Glomerular visceral epithelial cell (primary cell): ENCODE measurements at regions not wholly inside any gene's neighbourhood (a gene's known extent, or its start where the extent isn't known, plus 50 kb on each side); places are given as distances from the start of the nearest gene placed in this dataset.

ENCODE experiments used
- DNase-seq: peaks from one replicate; pipeline ENCODE4 v3.0.0-alpha.2; 2016; ENCODE audit errors: extremely low spot score

DNA sequence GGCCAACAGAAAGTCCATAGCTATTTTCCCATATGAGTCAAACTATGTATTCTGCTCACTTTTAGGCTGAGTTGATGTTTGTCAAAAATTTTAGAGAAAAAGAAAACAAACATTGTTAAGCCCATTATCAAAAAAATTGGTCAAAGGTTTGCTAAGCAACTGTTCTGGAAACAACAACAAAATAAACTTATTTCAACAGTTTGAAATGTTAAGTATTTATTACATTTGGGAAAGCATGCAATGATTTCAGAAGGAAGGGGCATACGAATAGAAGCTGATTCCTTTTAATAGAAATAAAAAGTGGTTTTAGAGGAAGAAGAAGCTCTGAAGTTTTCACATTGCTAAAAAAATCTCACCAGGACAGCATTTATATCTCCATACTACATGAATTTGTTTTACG, 1837.5 kb upstream of the CELF4 start:
- DNase-seq, result no peak

DNA sequence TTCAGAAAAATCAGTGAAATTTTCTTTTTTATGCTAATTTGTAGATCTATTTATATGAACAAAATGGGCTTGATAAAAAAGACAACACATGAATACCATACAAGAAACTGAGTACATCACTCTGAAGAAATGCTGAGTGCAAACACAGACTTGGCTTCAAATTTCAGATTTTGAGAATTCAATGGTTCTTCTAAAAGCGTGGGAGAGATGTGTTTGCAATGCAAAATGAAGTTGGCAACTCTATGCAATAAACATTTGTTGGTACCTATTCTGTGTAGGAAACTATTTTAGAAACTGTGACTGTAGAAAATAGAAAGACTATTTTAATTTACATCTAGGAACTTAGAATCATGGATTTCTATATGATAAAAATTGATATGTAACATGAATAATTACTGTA, 1834.1 kb upstream of the CELF4 start:
- no peak for DNase-seq

GRCh38 chr18:39396168-39396567, 1830.6 kb upstream of the CELF4 start:
- no peak for DNase-seq

GRCh38 chr18:39389800-39390379, 1824.3 kb upstream of the CELF4 start:
- DNase-seq, result no peak

- no peak for DNase-seq
Measured at GRCh38 chr18:39380866-39381265, 1815.3 kb upstream of the CELF4 start.

DNA sequence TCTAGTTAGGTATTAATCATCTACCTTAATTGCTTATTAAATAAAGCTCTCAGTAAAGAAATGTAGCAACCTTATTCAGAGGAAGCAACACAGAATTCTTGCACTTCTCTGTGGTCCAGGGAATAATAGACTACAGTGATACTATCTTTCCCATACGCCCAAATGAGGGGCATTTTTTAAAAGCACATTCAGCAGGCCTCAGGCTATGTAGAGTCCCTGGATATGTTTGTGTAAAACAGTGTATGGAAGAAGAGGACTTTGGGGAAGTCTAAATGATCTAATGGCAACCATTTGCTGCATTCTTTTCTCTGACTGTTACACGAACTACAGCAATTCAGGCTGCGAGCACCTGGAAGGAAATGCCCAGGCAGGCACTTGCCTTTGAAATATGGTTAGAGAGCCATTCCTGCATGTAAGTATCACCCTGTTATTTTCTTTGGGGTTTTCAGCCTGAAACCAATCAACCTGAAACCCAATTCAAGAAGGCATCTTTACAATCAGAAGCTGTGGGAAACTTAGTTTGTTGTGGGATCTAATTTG, 1814.7 kb upstream of the CELF4 start:
- no peak for DNase-seq

DNA sequence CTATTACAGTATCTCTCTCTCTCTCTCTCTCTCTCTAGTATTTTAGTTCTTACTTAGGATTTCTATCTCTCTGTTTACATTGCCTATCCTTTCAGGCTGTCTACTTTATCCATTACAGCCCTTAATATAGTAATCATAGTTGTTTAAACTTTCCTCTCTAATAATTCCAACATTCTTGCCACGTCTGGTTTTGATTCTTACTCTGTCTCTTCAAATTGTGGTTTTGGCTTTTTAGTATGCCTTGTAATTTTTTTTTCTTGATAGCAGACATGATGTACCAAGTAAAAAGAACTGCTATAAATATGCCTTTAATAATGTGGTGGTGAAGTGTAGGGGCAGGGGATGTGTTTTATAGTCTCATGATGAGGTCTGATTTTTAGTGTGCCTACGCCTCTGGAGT, 1809.5 kb upstream of the CELF4 start:
- DNase-seq, result no peak

DNA sequence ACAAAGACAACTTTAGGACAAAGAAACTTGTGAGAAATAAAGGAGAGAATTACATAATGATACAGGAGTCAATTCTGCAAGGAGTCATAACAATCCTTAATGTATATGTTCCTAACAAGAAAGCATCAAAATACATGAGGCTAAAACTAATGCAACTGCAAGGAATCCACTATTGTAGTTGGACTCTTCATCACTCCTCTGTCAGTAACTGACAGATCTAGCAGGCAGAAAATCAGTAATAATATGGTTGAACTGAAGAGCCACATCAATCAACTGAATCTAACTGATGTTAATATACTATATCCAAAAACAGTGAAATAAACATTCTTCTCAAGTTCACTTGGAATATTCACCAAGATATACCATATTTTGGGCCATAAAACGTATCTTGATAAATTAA, 1806.4 kb upstream of the CELF4 start:
- no peak for DNase-seq

DNA sequence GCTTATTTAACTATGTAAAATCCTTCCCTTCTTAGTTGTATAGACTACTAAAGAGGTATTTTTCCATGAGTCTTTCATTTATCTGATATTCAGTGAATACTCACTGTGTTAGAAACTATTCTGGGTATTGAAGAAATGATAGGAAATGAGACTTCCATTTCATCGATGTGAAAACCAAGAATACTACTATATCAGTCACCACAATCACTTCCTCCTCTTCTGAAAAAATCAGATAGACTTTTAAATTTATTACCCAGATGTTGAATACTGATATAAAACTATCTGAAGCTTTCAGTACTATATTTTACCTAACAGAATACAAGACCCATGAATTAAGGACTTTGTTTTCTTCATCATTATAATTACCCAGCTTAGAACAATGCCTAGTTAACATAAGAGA, 1801.1 kb upstream of the CELF4 start:
- no peak for DNase-seq

- no peak for DNase-seq
Measured at GRCh38 chr18:39365836-39366485, 1800.4 kb upstream of the CELF4 start.

DNA sequence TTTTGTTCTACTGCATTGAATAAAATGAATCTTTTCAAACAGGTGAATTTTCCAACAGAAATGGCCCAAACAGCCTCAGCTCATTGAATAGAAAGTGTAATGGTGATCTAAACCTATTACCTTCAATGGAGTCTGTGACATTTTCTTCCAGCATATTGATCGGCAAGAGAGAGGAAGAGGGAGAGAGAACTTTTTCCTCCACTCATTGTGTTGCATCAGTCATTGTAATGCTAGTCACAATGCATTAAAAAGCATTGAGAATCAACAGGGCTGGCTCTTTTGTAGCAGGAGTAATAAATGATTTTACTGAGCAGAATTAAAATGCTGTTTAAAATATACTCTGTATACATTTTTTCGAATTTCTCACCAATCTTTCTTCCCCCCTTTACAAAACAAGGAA, 1794.5 kb upstream of the CELF4 start:
- no peak for DNase-seq

DNA sequence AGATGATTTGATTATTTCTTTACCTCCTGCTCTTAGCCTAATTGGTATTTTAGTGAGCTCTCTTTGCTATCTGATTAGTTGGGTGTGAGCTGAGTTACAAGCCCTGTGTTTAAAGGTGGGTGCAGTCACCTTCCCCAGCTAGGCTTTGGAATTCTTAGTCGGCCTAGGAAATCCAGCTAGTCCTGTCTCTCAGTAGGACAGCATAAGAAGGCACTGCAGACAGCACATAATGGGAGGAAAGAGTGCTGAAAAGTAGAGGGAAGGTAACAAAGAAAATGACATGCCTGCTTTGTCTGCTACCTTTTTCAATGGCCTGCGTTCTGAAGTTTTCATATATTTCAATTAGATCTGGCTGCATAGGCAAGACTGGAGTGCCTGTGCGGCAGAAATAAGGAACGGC, 1794.0 kb upstream of the CELF4 start:
- no peak for DNase-seq

DNA sequence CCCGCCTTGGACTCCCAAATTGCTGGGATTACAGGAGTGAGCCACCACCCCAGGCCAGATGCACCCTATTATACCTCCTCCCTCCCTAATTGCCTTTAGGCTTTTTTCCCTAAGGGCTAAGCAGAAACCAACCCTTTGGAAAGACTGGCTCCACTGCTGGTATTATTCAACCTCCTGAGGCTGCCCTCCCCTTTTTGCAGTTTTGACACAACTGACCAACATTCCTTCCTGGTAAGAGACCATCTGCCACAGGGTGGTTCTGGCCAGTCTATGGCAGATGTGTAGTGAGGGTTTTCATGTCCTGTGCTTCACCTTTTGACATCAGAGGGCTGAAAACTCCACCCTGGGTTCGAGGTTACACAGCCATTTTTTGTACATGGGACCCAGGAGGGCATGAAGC, 1785.3 kb upstream of the CELF4 start:
- no peak for DNase-seq

DNA sequence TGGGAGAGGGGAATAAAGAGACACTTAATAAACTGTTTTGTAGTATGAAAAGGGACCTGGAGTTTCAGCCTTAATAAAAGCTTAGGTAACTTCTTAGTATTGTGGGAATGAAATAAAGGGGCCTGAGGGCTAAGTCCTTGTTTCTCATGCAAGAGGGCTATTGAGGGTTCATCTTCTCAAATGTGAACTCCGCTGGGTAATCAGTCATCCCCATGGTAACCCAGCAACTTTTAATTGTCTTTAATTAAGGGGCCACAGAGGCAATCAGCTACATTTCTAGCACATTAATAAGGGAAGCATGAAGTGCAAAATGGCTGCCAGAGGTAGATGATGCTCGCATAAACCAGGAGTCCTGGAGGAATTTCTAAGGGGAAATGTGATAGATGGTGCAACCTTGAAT, 1784.2 kb upstream of the CELF4 start:
- DNase-seq, result no peak

DNA sequence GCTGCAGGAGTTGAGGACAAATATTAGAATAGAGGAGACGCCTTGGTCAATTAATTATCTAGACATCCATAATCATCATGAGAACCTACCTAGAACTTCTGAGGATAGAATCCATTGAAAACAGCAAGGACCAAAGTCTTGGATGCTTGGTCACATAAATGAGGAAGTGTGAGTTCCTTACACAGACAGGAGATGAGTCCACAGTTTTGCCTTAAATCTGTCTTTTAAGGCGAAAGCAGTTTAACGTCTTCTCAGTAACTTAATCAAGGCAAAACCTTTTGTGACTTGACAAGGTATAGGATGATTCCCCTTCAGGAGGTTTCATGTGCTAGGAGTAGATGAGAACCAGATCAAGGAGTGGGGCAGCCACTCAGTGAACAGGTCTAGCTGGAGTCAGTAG, 1783.2 kb upstream of the CELF4 start:
- DNase-seq, result no peak

- no peak for DNase-seq
Measured at GRCh38 chr18:39347701-39348100, 1782.1 kb upstream of the CELF4 start.

DNA sequence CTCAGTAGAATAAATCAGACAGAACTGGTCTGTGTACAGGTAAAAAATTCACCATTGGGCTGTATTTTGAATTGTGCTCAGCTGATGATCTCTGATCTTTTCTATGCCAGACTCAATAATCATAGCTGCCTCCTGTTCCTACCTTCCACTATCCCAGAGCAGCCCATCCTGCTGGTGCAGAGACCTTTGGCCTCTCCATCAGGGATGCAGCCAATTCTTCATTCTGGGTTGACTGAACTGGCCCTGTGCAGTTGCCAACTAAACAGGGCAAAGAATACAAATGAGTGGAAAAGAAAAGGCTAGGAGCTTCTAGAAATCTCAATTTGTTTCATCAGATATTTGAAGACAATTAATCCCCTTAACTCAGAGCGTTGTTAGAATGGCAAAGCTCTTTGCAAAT, 1781.3 kb upstream of the CELF4 start:
- no peak for DNase-seq

DNA sequence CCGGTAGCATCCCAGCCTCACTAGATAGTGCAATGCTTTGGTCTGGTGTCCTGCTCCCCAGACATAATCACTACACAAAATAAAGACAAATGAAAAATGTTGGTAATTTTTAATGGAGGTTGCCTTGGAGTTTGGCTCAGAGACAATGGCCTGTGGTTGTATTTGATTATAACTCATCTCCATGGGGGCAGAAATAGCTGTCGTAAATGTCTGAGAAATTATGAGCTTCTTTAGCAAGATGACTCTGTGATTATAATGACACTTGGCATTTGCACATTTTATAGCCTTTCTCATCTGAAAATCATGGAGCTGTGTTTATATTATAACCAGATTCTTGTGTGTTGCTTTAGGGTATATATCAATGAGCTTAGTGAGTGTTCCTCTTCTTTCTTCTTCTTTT, 1779.7 kb upstream of the CELF4 start:
- no peak for DNase-seq

DNA sequence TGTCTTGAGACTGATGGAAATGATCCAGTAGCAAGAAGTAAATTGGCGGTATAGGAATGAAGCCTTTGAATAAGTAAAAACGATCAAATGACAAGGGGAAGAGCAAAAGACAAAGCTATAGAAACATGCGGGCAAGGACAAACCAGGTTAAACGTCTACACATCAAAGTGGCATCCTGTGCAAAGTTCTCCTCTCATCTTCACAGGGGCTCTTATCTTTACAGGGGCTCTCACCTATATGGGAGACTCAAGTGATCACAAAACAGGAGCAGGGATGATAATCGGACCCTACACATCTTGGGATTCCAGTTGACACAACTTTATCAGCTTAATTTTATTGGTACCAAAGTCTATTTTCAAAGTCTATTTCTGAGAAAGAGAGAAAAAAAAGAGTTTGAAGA, 1778.9 kb upstream of the CELF4 start:
- DNase-seq, result no peak

- DNase-seq, result no peak
Measured at GRCh38 chr18:39341129-39341528, 1775.5 kb upstream of the CELF4 start.

- DNase-seq, result no peak
Measured at GRCh38 chr18:39340418-39340817, 1774.8 kb upstream of the CELF4 start.

- no peak for DNase-seq
Measured at GRCh38 chr18:39329496-39330275, 1764.1 kb upstream of the CELF4 start.

- DNase-seq, result no peak
Measured at GRCh38 chr18:39326772-39327171, 1761.2 kb upstream of the CELF4 start.
